T-cell (primary cell): ENCODE measurements at regions not wholly inside any gene's neighbourhood (a gene's known extent, or its start where the extent isn't known, plus 50 kb on each side); places are given as distances from the start of the nearest gene placed in this dataset.

Source experiments
- ATAC-seq, 4 experiments: fragments of 200-7000 bp in 3 of 4; fragments of 150-1000 bp in 1 of 4; cut with Tn5 transposase; replicated peaks in 1 of 4; 1 replicate in 3 of 4; 2 replicates in 1 of 4; pipeline ENCODE4 v1.10.0; 2021; ENCODE audit warnings: moderate library complexity in 3 of 4, mild to moderate bottlenecking in 2 of 4, moderate number of reproducible peaks in 1 of 4
- CTCF ChIA-PET, 2 donors: fragments of 300-600 bp; sonication (Branson Sonifier 250); formaldehyde crosslinking; loops; one replicate each; lab custom pipeline; 2022; ENCODE audit warnings: antibody characterized with exemption in 2 of 2; lab: Charles Lee
- POLR2A ChIA-PET, 2 donors: fragments of 300-600 bp; sonication (Branson Sonifier 250); formaldehyde crosslinking; loops; one replicate each; lab custom pipeline; 2022; ENCODE audit warnings: antibody characterized with exemption in 2 of 2; lab: Charles Lee
- DNase-seq, 35 experiments: peaks; one replicate each; pipeline versions ENCODE4 v3.0.0 to v3.0.0-alpha.2; 2013 to 2023
- H3K27ac ChIP-seq: one replicate; pipeline ENCODE4 v1.5.1; 2013; ENCODE audit warnings: low read length
- H3K27me3 ChIP-seq, 2 experiments: replicated peaks in 1 of 2; 1 replicate in 1 of 2; 2 replicates in 1 of 2; pipeline versions ENCODE4 v1.6.1 to v1.7.0; 2013; ENCODE audit warnings: low read length in 1 of 2, mixed read lengths in 1 of 2; ENCODE audit not compliant: control insufficient read depth in 2 of 2, insufficient read depth in 2 of 2; ENCODE audit errors: extremely low read depth in 1 of 2
- H3K36me3 ChIP-seq, 2 donors: 1 replicate in 1 of 2; 2 replicates in 1 of 2; pipeline versions ENCODE4 v1.6.1 to v1.7.0; 2013; ENCODE audit warnings: low read length in 1 of 2; ENCODE audit not compliant: control insufficient read depth in 2 of 2, insufficient read depth in 1 of 2; ENCODE audit errors: extremely low read depth in 1 of 2
- H3K4me1 ChIP-seq, 2 experiments: 1 replicate in 1 of 2; 2 replicates in 1 of 2; pipeline versions ENCODE4 v1.6.1 to v1.7.0; 2013; ENCODE audit warnings: low read length in 2 of 2, mixed read lengths in 1 of 2; ENCODE audit not compliant: insufficient read depth in 2 of 2, control insufficient read depth in 1 of 2; ENCODE audit errors: extremely low read depth in 1 of 2
- H3K4me3 ChIP-seq, 2 donors: 1 replicate in 1 of 2; 2 replicates in 1 of 2; pipeline versions ENCODE4 v1.5.1 to v1.7.0; 2013; ENCODE audit warnings: mild to moderate bottlenecking in 2 of 2, low read length in 1 of 2, moderate library complexity in 1 of 2; ENCODE audit not compliant: control insufficient read depth in 1 of 2; ENCODE audit errors: extremely low read depth in 1 of 2
- H3K9me3 ChIP-seq: 2 replicates; pipeline ENCODE4 v1.7.0; 2013
- H3K27ac Mint-ChIP-seq, 2 donors: one replicate each; pipeline ENCODE4 v1.8.0; 2020 to 2021; ENCODE audit warnings: mild to moderate bottlenecking in 2 of 2, mixed read lengths in 2 of 2
- H3K27me3 Mint-ChIP-seq, 2 donors: one replicate each; pipeline ENCODE4 v1.8.0; 2021 to 2022; ENCODE audit warnings: mixed read lengths in 2 of 2
- H3K36me3 Mint-ChIP-seq: one replicate; pipeline ENCODE4 v1.8.0; 2021; ENCODE audit warnings: mixed read lengths
- H3K4me1 Mint-ChIP-seq, 3 donors: one replicate each; pipeline ENCODE4 v1.8.0; 2020 to 2022; ENCODE audit warnings: mixed read lengths in 3 of 3, mild to moderate bottlenecking in 1 of 3
- H3K4me3 Mint-ChIP-seq, 3 donors: one replicate each; pipeline ENCODE4 v1.8.0; 2020 to 2022; ENCODE audit warnings: mild to moderate bottlenecking in 3 of 3, mixed read lengths in 3 of 3, moderate library complexity in 3 of 3
- H3K9me3 Mint-ChIP-seq, 3 donors: one replicate each; pipeline ENCODE4 v1.8.0; 2020 to 2022; ENCODE audit warnings: mixed read lengths in 3 of 3
- WGBS: methylation state at CpG from one replicate; pipeline ENCODE4 v1.1.5; 2013; ENCODE audit warnings: missing lambda C conversion rate; ENCODE audit not compliant: insufficient coverage; 5-methylcytosine and 5-hydroxymethylcytosine counted together

- Mint-ChIP-seq H3K27ac (peak overlapping the region in 1 of 2 donors; percentile 20), H3K4me1 (no peaks in the 10 kb centered on the region), H3K9me3 (no peaks in the 10 kb centered on the region), H3K36me3 (no peaks in the 10 kb centered on the region), H3K4me3 (no peak overlapping the region), H3K27me3 (peaks cover 6 to 7% of the 10 kb centered on the region in 2 donors)
- WGBS = 78% methylated on average over 5 of the region's 6 CpGs
- ATAC-seq (no peak), DNase-seq (no peak)
- Histone ChIP-seq H3K27ac (no peak overlapping the region), H3K36me3 (no peaks in the 10 kb centered on the region), H3K9me3 (no peaks in the 10 kb centered on the region), H3K27me3 (peaks cover 0 to 28% of the 10 kb centered on the region in 2 experiments), H3K4me3 (no peak overlapping the region), H3K4me1 (no peaks in the 10 kb centered on the region)
- ChIA-PET POLR2A (no interaction called here), CTCF (no interaction called here)
These were observed 55.8 kb upstream of the AJAP1 start for GRCh38 chr1:4598561-4598960.

- Histone ChIP-seq H3K36me3 (no peaks in the 10 kb centered on the region), H3K27me3 (peaks cover 0 to 26% of the 10 kb centered on the region in 2 experiments), H3K4me1 (no peaks in the 10 kb centered on the region), H3K27ac (no peak overlapping the region), H3K9me3 (no peaks in the 10 kb centered on the region), H3K4me3 (no peak overlapping the region)
- Mint-ChIP-seq H3K4me3 (no peak overlapping the region), H3K27me3 (peaks cover 6 to 7% of the 10 kb centered on the region in 2 donors), H3K36me3 (no peaks in the 10 kb centered on the region), H3K27ac (no peak overlapping the region), H3K9me3 (no peaks in the 10 kb centered on the region), H3K4me1 (no peaks in the 10 kb centered on the region)
- ChIA-PET CTCF (no interaction called here), POLR2A (no interaction called here)
- ATAC-seq = no peak
- 93% methylated on average over 10 of the region's 15 CpGs for WGBS
- DNase-seq = no peak
These were observed 54.9 kb upstream of the AJAP1 start for GRCh38 chr1:4599521-4599920.

GRCh38 chr1:4599951-4600481 is 54.4 kb upstream of the AJAP1 start:
- Histone ChIP-seq H3K4me3 (no peak overlapping the region), H3K27me3 (peaks cover 0 to 25% of the 10 kb centered on the region in 2 experiments), H3K27ac (no peak overlapping the region), H3K4me1 (no peaks in the 10 kb centered on the region), H3K9me3 (no peaks in the 10 kb centered on the region), H3K36me3 (no peaks in the 10 kb centered on the region)
- DNase-seq (no peak), ATAC-seq (no peak)
- Mint-ChIP-seq H3K27ac (no peak overlapping the region), H3K4me1 (no peaks in the 10 kb centered on the region), H3K36me3 (no peaks in the 10 kb centered on the region), H3K9me3 (no peaks in the 10 kb centered on the region), H3K27me3 (peaks cover 6 to 7% of the 10 kb centered on the region in 2 donors), H3K4me3 (no peak overlapping the region)
- ChIA-PET POLR2A (no interaction called here), CTCF (no interaction called here)
- WGBS = 83% methylated on average over 27 of the region's 27 CpGs

- Histone ChIP-seq H3K27me3 (peaks cover 0 to 25% of the 10 kb centered on the region in 2 experiments), H3K4me3 (no peak overlapping the region), H3K9me3 (no peaks in the 10 kb centered on the region), H3K27ac (no peak overlapping the region), H3K36me3 (no peaks in the 10 kb centered on the region), H3K4me1 (no peaks in the 10 kb centered on the region)
- H3K4me3 Mint-ChIP-seq = no peak overlapping the region
- no peak for ATAC-seq
- POLR2A ChIA-PET = no interaction called here
- CTCF ChIA-PET = no interaction called here
- no peak for DNase-seq
- WGBS = 74% methylated on average over 5 of the region's 18 CpGs
- peaks cover 10 to 14% of the 10 kb centered on the region in 2 donors for H3K27me3 Mint-ChIP-seq
- H3K4me1 Mint-ChIP-seq = no peaks in the 10 kb centered on the region
- H3K36me3 Mint-ChIP-seq = no peaks in the 10 kb centered on the region
- no peaks in the 10 kb centered on the region for H3K9me3 Mint-ChIP-seq
- no peak overlapping the region for H3K27ac Mint-ChIP-seq
These were observed 53.6 kb upstream of the AJAP1 start for GRCh38 chr1:4600615-4601460.

- no peak overlapping the region for H3K4me3 Mint-ChIP-seq
- ChIA-PET CTCF (no interaction called here), POLR2A (no interaction called here)
- no peak overlapping the region for H3K27ac Mint-ChIP-seq
- H3K4me1 ChIP-seq = no peaks in the 10 kb centered on the region
- peaks cover 0 to 29% of the 10 kb centered on the region in 2 experiments for H3K27me3 ChIP-seq
- H3K27me3 Mint-ChIP-seq = peaks cover 21 to 25% of the 10 kb centered on the region in 2 donors
- no peaks in the 10 kb centered on the region for H3K36me3 ChIP-seq
- no peaks in the 10 kb centered on the region for H3K9me3 ChIP-seq
- H3K36me3 Mint-ChIP-seq = no peaks in the 10 kb centered on the region
- DNase-seq (peak in 1 of 35 experiments; percentile 0), ATAC-seq (no peak)
- H3K9me3 Mint-ChIP-seq = no peaks in the 10 kb centered on the region
- no peaks in the 10 kb centered on the region for H3K4me1 Mint-ChIP-seq
- H3K4me3 ChIP-seq = no peak overlapping the region
- WGBS = 100% methylated on average over 1 of the region's 4 CpGs
- no peak overlapping the region for H3K27ac ChIP-seq
These were observed 52.5 kb upstream of the AJAP1 start for GRCh38 chr1:4601941-4602340.

- no peaks in the 10 kb centered on the region for H3K36me3 Mint-ChIP-seq
- H3K4me1 Mint-ChIP-seq = no peaks in the 10 kb centered on the region
- ATAC-seq (no peak), DNase-seq (no peak)
- POLR2A ChIA-PET = no interaction called here
- no peaks in the 10 kb centered on the region for H3K4me1 ChIP-seq
- no peaks in the 10 kb centered on the region for H3K9me3 Mint-ChIP-seq
- no peak overlapping the region for H3K27ac Mint-ChIP-seq
- H3K36me3 ChIP-seq = no peaks in the 10 kb centered on the region
- peaks cover 22 to 26% of the 10 kb centered on the region in 2 donors for H3K27me3 Mint-ChIP-seq
- no peak overlapping the region for H3K27ac ChIP-seq
- H3K4me3 ChIP-seq = no peak overlapping the region
- peaks cover 0 to 35% of the 10 kb centered on the region in 2 experiments for H3K27me3 ChIP-seq
- no peak overlapping the region for H3K4me3 Mint-ChIP-seq
- no peaks in the 10 kb centered on the region for H3K9me3 ChIP-seq
- CTCF ChIA-PET = no interaction called here
- 69% methylated on average over 11 of the region's 17 CpGs for WGBS
These were observed 51.7 kb upstream of the AJAP1 start for GRCh38 chr1:4602462-4603294.
